ENCODE measurements at regions not wholly inside any gene's neighbourhood (a gene's known extent, or its start where the extent isn't known, plus 50 kb on each side); places are given as distances from the start of the nearest gene placed in this dataset.

DNA sequence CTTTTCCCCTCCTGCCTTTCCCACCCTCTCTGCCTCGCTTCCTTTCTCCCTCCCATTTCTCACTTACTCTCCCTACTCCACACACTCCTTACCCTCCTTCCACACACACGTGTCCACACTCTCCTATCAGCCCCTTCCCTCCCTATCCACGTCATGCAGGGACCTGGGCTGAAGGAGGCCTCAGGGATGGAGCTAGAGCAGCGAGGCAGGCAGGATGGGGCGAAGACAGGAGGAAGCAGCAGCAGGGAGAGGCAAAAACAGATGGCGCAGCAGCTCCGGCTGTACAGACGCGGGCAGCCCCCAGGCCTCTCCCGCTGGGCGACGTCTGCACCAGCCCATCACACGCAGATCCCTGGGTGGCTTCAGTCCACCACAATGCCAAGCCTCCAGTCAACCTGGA, 97.9 kb downstream of the SPATA19 start:
- CTCF ChIA-PET (ENCODE audit: low intra/inter-chr PET ratio, low total read pairs): no interaction called here
- Histone ChIP-seq H3K79me2 (ENCODE audit: insufficient read depth, low read length) (no peaks in the 10 kb centered on the region), H3K4me3 (replicated peaks in 1 of 3; ENCODE audit: insufficient read depth in 1 of 3, low read depth in 2 of 3, low read length in 3 of 3) (no peak overlapping the region), H3K36me3 (replicated peaks in 1 of 2; ENCODE audit: control insufficient read depth in 1 of 2, insufficient read depth in 2 of 2, low read length in 2 of 2) (no peaks in the 10 kb centered on the region), H4K20me1 (ENCODE audit: insufficient read depth, low read length) (no peaks in the 10 kb centered on the region), H3K9me3 (ENCODE audit: low read length) (no peaks in the 10 kb centered on the region), H3K27ac (ENCODE audit: extremely low read length, insufficient read depth, low read length) (no peak overlapping the region), H3K4me1 (ENCODE audit: insufficient read depth, low read length) (no peaks in the 10 kb centered on the region), H3K27me3 (ENCODE audit: control insufficient read depth in 1 of 2, insufficient read depth in 2 of 2, low read length in 2 of 2) (peaks cover 0 to 6% of the 10 kb centered on the region in 2 experiments; a peak in 1 of 5 replicates), H3K4me2 (ENCODE audit: low read depth, low read length) (no peak overlapping the region), H2AFZ (ENCODE audit: low read length) (no peak overlapping the region), H3K9ac (ENCODE audit: insufficient read depth, low read depth, low read length) (no peak overlapping the region)
- DNase-seq (ENCODE audit: low spot score): no peak
- FAIRE-seq: no peak
- in situ Hi-C loops (cut with HindIII; ENCODE audit: extremely low pct_ligation_motif_present, low pct_unique_long_range_greater_than_20kb): no loop called here
- no peak for ATAC-seq
- WGBS (ENCODE audit: low lambda C conversion rate): 32% methylated on average over 13 of the region's 13 CpGs
- intact Hi-C loops (cut with micrococcal nuclease; ENCODE audit: unreplicated experiment): no loop called here
- BruUV-seq (replicated peaks): no TSS peak
- POLR2A ChIA-PET: no interaction called here
- TF ChIP-seq STAG1 (CRISPR knock-in tag; IDR thresholded peaks at IDR 0.05) (no peak), ZNF441 (CRISPR knock-in tag; IDR thresholded peaks at IDR 0.05; ENCODE audit: borderline replicate concordance) (no peak), ZFAT (CRISPR knock-in tag; conservative IDR thresholded peaks at IDR 0.05) (no peak), ZNF883 (CRISPR knock-in tag; IDR thresholded peaks at IDR 0.05; ENCODE audit: not compliant biosample characterization) (no peak), ELF1 (CRISPR knock-in tag; IDR thresholded peaks at IDR 0.05) (no peak), CC2D1A (CRISPR knock-in tag; IDR thresholded peaks at IDR 0.05) (no peak), ESRRA (CRISPR knock-in tag; IDR thresholded peaks at IDR 0.05; ENCODE audit: low read depth) (no peak), TCF12 (IDR thresholded peaks at IDR 0.05) (no peak), TCF12 (CRISPR knock-in tag; IDR thresholded peaks at IDR 0.05) (no peak), IKZF4 (CRISPR knock-in tag; IDR thresholded peaks at IDR 0.05; ENCODE audit: borderline replicate concordance, low read depth, not compliant biosample characterization) (no peak), ZNF317 (CRISPR knock-in tag; IDR thresholded peaks at IDR 0.05) (no peak), HDAC2 (CRISPR knock-in tag; IDR thresholded peaks at IDR 0.05) (no peak), ZNF362 (CRISPR knock-in tag; IDR thresholded peaks at IDR 0.05; ENCODE audit: borderline replicate concordance) (no peak), TAF15 (IDR thresholded peaks at IDR 0.05; ENCODE audit: low read depth, low read length, poor library complexity, severe bottlenecking) (no peak), ZNF260 (CRISPR knock-in tag; IDR thresholded peaks at IDR 0.05; ENCODE audit: borderline replicate concordance, low read depth) (no peak)
- TF ChIP-seq, protein P1, sequence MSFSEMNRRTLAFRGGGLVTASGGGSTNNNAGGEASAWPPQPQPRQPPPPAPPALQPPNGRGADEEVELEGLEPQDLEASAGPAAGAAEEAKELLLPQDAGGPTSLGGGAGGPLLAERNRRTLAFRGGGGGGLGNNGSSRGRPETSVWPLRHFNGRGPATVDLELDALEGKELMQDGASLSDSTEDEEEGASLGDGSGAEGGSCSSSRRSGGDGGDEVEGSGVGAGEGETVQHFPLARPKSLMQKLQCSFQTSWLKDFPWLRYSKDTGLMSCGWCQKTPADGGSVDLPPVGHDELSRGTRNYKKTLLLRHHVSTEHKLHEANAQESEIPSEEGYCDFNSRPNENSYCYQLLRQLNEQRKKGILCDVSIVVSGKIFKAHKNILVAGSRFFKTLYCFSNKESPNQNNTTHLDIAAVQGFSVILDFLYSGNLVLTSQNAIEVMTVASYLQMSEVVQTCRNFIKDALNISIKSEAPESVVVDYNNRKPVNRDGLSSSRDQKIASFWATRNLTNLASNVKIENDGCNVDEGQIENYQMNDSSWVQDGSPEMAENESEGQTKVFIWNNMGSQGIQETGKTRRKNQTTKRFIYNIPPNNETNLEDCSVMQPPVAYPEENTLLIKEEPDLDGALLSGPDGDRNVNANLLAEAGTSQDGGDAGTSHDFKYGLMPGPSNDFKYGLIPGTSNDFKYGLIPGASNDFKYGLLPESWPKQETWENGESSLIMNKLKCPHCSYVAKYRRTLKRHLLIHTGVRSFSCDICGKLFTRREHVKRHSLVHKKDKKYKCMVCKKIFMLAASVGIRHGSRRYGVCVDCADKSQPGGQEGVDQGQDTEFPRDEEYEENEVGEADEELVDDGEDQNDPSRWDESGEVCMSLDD (CRISPR knock-in tag; IDR thresholded peaks at IDR 0.05; ENCODE audit: borderline replicate concordance): no peak
- TF ChIP-seq, protein P2, sequence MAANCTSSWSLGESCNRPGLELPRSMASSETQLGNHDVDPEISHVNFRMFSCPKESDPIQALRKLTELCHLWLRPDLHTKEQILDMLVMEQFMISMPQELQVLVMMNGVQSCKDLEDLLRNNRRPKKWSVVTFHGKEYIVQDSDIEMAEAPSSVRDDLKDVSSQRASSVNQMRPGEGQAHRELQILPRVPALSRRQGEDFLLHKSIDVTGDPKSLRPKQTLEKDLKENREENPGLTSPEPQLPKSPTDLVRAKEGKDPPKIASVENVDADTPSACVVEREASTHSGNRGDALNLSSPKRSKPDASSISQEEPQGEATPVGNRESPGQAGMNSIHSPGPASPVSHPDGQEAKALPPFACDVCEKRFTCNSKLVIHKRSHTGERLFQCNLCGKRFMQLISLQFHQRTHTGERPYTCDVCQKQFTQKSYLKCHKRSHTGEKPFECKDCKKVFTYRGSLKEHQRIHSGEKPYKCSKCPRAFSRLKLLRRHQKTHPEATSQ (CRISPR knock-in tag; IDR thresholded peaks at IDR 0.05; ENCODE audit: borderline replicate concordance): no peak
- TF ChIP-seq, protein P3, sequence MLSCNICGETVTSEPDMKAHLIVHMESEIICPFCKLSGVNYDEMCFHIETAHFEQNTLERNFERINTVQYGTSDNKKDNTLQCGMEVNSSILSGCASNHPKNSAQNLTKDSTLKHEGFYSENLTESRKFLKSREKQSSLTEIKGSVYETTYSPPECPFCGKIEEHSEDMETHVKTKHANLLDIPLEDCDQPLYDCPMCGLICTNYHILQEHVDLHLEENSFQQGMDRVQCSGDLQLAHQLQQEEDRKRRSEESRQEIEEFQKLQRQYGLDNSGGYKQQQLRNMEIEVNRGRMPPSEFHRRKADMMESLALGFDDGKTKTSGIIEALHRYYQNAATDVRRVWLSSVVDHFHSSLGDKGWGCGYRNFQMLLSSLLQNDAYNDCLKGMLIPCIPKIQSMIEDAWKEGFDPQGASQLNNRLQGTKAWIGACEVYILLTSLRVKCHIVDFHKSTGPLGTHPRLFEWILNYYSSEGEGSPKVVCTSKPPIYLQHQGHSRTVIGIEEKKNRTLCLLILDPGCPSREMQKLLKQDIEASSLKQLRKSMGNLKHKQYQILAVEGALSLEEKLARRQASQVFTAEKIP (CRISPR knock-in tag; IDR thresholded peaks at IDR 0.05; ENCODE audit: borderline replicate concordance): no peak
